ENCODE measurements at regions not wholly inside any gene's neighbourhood (a gene's known extent, or its start where the extent isn't known, plus 50 kb on each side); places are given as distances from the start of the nearest gene placed in this dataset.

GRCh38 chr5:118736396-118736795 lies 252.0 kb downstream of the DTWD2 start:
- Mint-ChIP-seq H3K36me3 (ENCODE audit: insufficient read depth, unreplicated experiment) (no peaks in the 10 kb centered on the region), H3K9me3 (ENCODE audit: unreplicated experiment) (no peaks in the 10 kb centered on the region), H3K4me3 (ENCODE audit: unreplicated experiment) (no peak overlapping the region), H3K27me3 (ENCODE audit: insufficient read depth, unreplicated experiment) (no peaks in the 10 kb centered on the region), H3K4me1 (ENCODE audit: insufficient read depth, unreplicated experiment) (no peaks in the 10 kb centered on the region), H3K27ac (ENCODE audit: low read depth, unreplicated experiment) (no peak overlapping the region)
- DNase-seq (ENCODE audit: unreplicated experiment): no peak
- CTCF ChIA-PET: interaction anchor here (0.8 kb wide), 1 partner anchor 61 kb away, joined by 3 read pairs; no protein-coding TSS in a partner anchor
- POLR2A ChIA-PET: no interaction called here
- BruUV-seq (replicated peaks): no TSS peak
- intact Hi-C loops (cut with micrococcal nuclease): no loop called here
- no peak for TF ChIP-seq CTCF (IDR thresholded peaks at IDR 0.05; ENCODE audit: unreplicated experiment)

- BruUV-seq (replicated peaks): no TSS peak
- Mint-ChIP-seq H3K4me3 (ENCODE audit: unreplicated experiment) (no peak overlapping the region), H3K4me1 (ENCODE audit: insufficient read depth, unreplicated experiment) (no peaks in the 10 kb centered on the region), H3K27ac (ENCODE audit: low read depth, unreplicated experiment) (no peak overlapping the region), H3K36me3 (ENCODE audit: insufficient read depth, unreplicated experiment) (no peaks in the 10 kb centered on the region), H3K9me3 (ENCODE audit: unreplicated experiment) (no peaks in the 10 kb centered on the region), H3K27me3 (ENCODE audit: insufficient read depth, unreplicated experiment) (no peaks in the 10 kb centered on the region)
- CTCF ChIA-PET: no interaction called here
- intact Hi-C loops (cut with micrococcal nuclease): no loop called here
- DNase-seq (ENCODE audit: unreplicated experiment): no peak
- POLR2A ChIA-PET: no interaction called here
- TF ChIP-seq CTCF (IDR thresholded peaks at IDR 0.05; ENCODE audit: unreplicated experiment): no peak
These were observed 255.0 kb downstream of the DTWD2 start for GRCh38 chr5:118733394-118733793.

DNA sequence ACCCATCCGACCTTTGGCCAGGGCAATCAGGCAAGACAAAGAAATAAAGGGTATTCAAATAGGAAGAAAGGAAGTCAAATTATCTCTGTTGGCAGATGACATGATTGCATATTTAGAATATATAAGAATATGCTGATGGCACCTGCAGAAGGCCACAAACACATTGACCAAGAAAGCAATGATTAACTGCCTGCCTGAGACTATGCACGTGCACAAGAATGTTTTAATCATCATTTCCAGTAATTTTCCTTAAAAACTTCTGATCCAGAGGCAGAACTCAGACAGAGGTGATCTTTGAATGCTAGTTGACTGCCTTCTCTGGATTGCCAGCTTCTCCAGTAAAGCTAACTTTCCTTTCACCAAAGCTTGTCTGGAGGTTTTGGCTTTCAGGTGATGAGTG lies 260.2 kb downstream of the DTWD2 start:
- Mint-ChIP-seq H3K27me3 (ENCODE audit: insufficient read depth, unreplicated experiment) (no peaks in the 10 kb centered on the region), H3K4me3 (ENCODE audit: unreplicated experiment) (no peak overlapping the region), H3K9me3 (ENCODE audit: unreplicated experiment) (no peaks in the 10 kb centered on the region), H3K27ac (ENCODE audit: low read depth, unreplicated experiment) (no peak overlapping the region), H3K36me3 (ENCODE audit: insufficient read depth, unreplicated experiment) (no peaks in the 10 kb centered on the region), H3K4me1 (ENCODE audit: insufficient read depth, unreplicated experiment) (no peaks in the 10 kb centered on the region)
- POLR2A ChIA-PET: no interaction called here
- TF ChIP-seq CTCF (IDR thresholded peaks at IDR 0.05; ENCODE audit: unreplicated experiment): no peak
- BruUV-seq (replicated peaks): no TSS peak
- no peak for DNase-seq (ENCODE audit: unreplicated experiment)
- intact Hi-C loops (cut with micrococcal nuclease): no loop called here
- CTCF ChIA-PET: no interaction called here

DNA sequence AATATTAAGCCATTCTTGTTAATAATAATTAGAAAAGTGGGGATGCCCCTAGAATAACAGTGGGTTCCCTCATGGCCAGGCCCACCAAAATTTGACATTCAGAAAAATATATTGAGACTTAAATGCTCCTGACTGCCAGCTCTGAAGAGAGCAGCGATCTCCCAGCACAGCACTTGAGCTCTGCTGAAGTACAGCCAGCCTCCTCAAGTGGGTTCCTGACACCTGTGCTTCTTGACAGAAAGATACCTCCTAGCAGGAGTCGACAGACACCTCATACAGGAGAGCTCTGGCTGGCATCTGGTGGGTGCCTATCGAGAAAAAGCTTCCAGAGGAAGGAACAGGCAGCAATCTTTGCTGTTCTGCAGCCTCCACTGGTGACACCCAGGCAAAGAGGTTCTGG lies 261.5 kb downstream of the DTWD2 start:
- H3K27ac Mint-ChIP-seq (ENCODE audit: low read depth, unreplicated experiment): no peak overlapping the region
- no peak overlapping the region for H3K4me3 Mint-ChIP-seq (ENCODE audit: unreplicated experiment)
- no peaks in the 10 kb centered on the region for H3K4me1 Mint-ChIP-seq (ENCODE audit: insufficient read depth, unreplicated experiment)
- H3K27me3 Mint-ChIP-seq (ENCODE audit: insufficient read depth, unreplicated experiment): no peaks in the 10 kb centered on the region
- intact Hi-C loops (cut with micrococcal nuclease): no loop called here
- no peak for TF ChIP-seq CTCF (IDR thresholded peaks at IDR 0.05; ENCODE audit: unreplicated experiment)
- H3K9me3 Mint-ChIP-seq (ENCODE audit: unreplicated experiment): no peaks in the 10 kb centered on the region
- H3K36me3 Mint-ChIP-seq (ENCODE audit: insufficient read depth, unreplicated experiment): no peaks in the 10 kb centered on the region
- CTCF ChIA-PET: no interaction called here
- DNase-seq (ENCODE audit: unreplicated experiment): no peak
- POLR2A ChIA-PET: no interaction called here
- BruUV-seq (replicated peaks): no TSS peak
